Natural killer cell (primary cell): ENCODE measurements at regions not wholly inside any gene's neighbourhood (a gene's known extent, or its start where the extent isn't known, plus 50 kb on each side); places are given as distances from the start of the nearest gene placed in this dataset.
"Not testable (repeated sequence)": the region's sequence is repeated elsewhere in the genome, so short reads cannot be mapped to it uniquely, and the experiment has no call there.

Experiments
- ATAC-seq, 3 donors: fragments of 150-1000 bp in 2 of 3; fragments of 200-7000 bp in 1 of 3; cut with Tn5 transposase; 1 replicate in 1 of 3; 2 replicates in 2 of 3; pipeline ENCODE4 v1.10.0; 2021; ENCODE audit warnings: mild to moderate bottlenecking in 2 of 3, moderate library complexity in 2 of 3
- DNase-seq, 2 donors: peaks; one replicate each; pipeline versions ENCODE4 v3.0.0 to v3.0.0-alpha.2; 2013 to 2021; ENCODE audit warnings: mixed read lengths in 1 of 2
- H3K27ac ChIP-seq: one replicate; pipeline ENCODE4 v1.5.1; 2013; ENCODE audit warnings: mild to moderate bottlenecking, low read length
- H3K27me3 ChIP-seq: one replicate; pipeline ENCODE4 v1.6.1; 2013; ENCODE audit warnings: low read length; ENCODE audit not compliant: control insufficient read depth, insufficient read depth
- H3K36me3 ChIP-seq: one replicate; pipeline ENCODE4 v1.6.1; 2013; ENCODE audit warnings: low read length; ENCODE audit not compliant: control insufficient read depth, insufficient read depth
- H3K4me1 ChIP-seq: one replicate; pipeline ENCODE4 v1.6.1; 2013; ENCODE audit warnings: low read length; ENCODE audit not compliant: control insufficient read depth, insufficient read depth
- H3K4me3 ChIP-seq: one replicate; pipeline ENCODE4 v1.5.1; 2013; ENCODE audit warnings: low read length
- H3K9me3 ChIP-seq: one replicate; pipeline ENCODE4 v1.6.1; 2013; ENCODE audit warnings: low read length; ENCODE audit not compliant: control insufficient read depth, insufficient read depth
- H3K27ac Mint-ChIP-seq, 2 donors: one replicate each; pipeline ENCODE4 v1.8.0; 2022; ENCODE audit warnings: mild to moderate bottlenecking in 2 of 2, mixed read lengths in 2 of 2, moderate library complexity in 1 of 2
- H3K27me3 Mint-ChIP-seq, 2 donors: one replicate each; pipeline ENCODE4 v1.8.0; 2022; ENCODE audit warnings: low read depth in 2 of 2, mixed read lengths in 2 of 2
- H3K36me3 Mint-ChIP-seq: one replicate; pipeline ENCODE4 v1.8.0; 2022; ENCODE audit warnings: mixed read lengths
- H3K4me1 Mint-ChIP-seq, 2 donors: one replicate each; pipeline ENCODE4 v1.8.0; 2022; ENCODE audit warnings: mixed read lengths in 2 of 2
- H3K4me3 Mint-ChIP-seq: one replicate; pipeline ENCODE4 v1.8.0; 2022; ENCODE audit warnings: mild to moderate bottlenecking, moderate library complexity, mixed read lengths
- H3K9me3 Mint-ChIP-seq, 2 donors: one replicate each; pipeline ENCODE4 v1.8.0; 2022; ENCODE audit warnings: mixed read lengths in 2 of 2
- CTCF ChIP-seq: fragments of 200-600 bp; IDR thresholded peaks from one replicate; pipeline ENCODE4 v1.8.0; 2022; ENCODE audit warnings: antibody characterized with exemption
- WGBS: methylation state at CpG from one replicate; pipeline ENCODE4 v1.1.7; 2013; ENCODE audit warnings: missing lambda C conversion rate; ENCODE audit not compliant: insufficient coverage; 5-methylcytosine and 5-hydroxymethylcytosine counted together
- intact Hi-C: fragments of 100-400 bp; cut with micrococcal nuclease; formaldehyde crosslinking; loops from one replicate; pipeline ENCODE4 v1.14.2; 2022

DNA sequence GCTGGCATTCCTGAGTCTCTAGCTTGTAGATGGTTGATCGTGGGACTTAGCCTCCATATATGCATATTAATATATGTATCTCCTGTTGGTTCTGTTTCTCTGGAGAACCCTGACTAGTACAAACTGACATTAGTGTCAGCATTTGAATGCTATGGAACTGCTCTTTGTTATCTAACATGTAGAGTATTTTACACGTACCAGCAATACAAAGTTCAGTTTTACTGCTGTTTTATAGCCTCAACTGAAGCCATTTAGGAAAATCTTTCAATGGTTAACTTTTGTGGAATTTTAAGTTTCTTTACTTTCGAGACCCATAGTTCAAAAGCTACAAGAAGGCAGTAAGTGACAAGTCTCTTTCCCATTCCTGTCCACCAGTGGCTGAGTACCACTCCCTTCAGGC lies 418.4 kb downstream of the NUP35 start:
- DNase-seq = no peak
- no peak overlapping the region for H3K27ac ChIP-seq
- no peaks in the 10 kb centered on the region for H3K36me3 ChIP-seq
- no peak for ATAC-seq
- peaks cover 5 to 23% of the 10 kb centered on the region in 2 donors for H3K9me3 Mint-ChIP-seq
- H3K4me3 Mint-ChIP-seq = no peak overlapping the region
- no peaks in the 10 kb centered on the region for H3K4me1 Mint-ChIP-seq
- H3K27me3 ChIP-seq = no peaks in the 10 kb centered on the region
- no peak overlapping the region for H3K27ac Mint-ChIP-seq
- TF ChIP-seq CTCF = no peak
- WGBS = 95% methylated on average over 2 of the region's 3 CpGs
- H3K4me3 ChIP-seq = no peak overlapping the region
- H3K36me3 Mint-ChIP-seq = peaks cover 16% of the 10 kb centered on the region
- H3K27me3 Mint-ChIP-seq = no peaks in the 10 kb centered on the region
- H3K9me3 ChIP-seq = peaks cover 17% of the 10 kb centered on the region
- H3K4me1 ChIP-seq = no peaks in the 10 kb centered on the region
- intact Hi-C loops = no loop called here

GRCh38 chr2:183543222-183543621 lies 419.0 kb downstream of the NUP35 start:
- Mint-ChIP-seq H3K4me3 (no peak overlapping the region), H3K27me3 (no peaks in the 10 kb centered on the region), H3K4me1 (no peaks in the 10 kb centered on the region), H3K9me3 (peaks cover 8 to 28% of the 10 kb centered on the region in 2 donors), H3K27ac (no peak overlapping the region), H3K36me3 (peaks cover 16% of the 10 kb centered on the region)
- no peaks in the 10 kb centered on the region for H3K4me1 ChIP-seq
- 81% methylated on average over 5 of the region's 5 CpGs for WGBS
- no peak overlapping the region for H3K27ac ChIP-seq
- DNase-seq = no peak
- no peak for TF ChIP-seq CTCF
- intact Hi-C loops = no loop called here
- H3K9me3 ChIP-seq = peaks cover 17% of the 10 kb centered on the region
- H3K27me3 ChIP-seq = no peaks in the 10 kb centered on the region
- ATAC-seq = no peak
- H3K36me3 ChIP-seq = no peaks in the 10 kb centered on the region
- H3K4me3 ChIP-seq = no peak overlapping the region

DNA sequence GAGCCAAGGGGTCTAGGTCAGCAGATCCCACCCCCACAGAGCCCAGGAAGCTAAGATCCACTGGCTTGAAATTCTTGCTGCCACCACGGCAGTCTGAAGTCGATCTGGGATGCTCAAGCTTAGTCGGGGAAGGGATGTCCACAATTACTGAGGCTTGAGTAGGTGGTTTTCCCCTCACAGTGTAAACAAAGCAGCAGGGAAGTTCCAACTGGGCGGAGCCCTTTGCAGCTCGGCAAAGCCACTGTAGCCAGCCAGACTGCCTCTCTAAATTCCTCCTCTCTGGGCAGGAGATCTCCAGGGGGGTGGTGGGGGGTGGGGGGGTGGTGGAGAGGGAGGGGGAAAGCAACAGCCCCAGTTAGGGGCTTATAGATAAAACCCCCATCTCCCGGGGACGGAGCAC lies 419.5 kb downstream of the NUP35 start:
- WGBS = 62% methylated on average over 5 of the region's 7 CpGs
- Histone ChIP-seq H3K4me1 (no peaks in the 10 kb centered on the region), H3K4me3 (no peak overlapping the region), H3K27ac (no peak overlapping the region), H3K27me3 (no peaks in the 10 kb centered on the region), H3K9me3 (peaks cover 17% of the 10 kb centered on the region), H3K36me3 (no peaks in the 10 kb centered on the region)
- Mint-ChIP-seq H3K36me3 (peaks cover 19% of the 10 kb centered on the region), H3K4me3 (no peak overlapping the region), H3K27ac (no peak overlapping the region), H3K9me3 (peaks cover 8 to 28% of the 10 kb centered on the region in 2 donors), H3K27me3 (no peaks in the 10 kb centered on the region), H3K4me1 (no peaks in the 10 kb centered on the region)
- no peak for TF ChIP-seq CTCF
- DNase-seq (no peak), ATAC-seq (no peak)
- intact Hi-C loops = no loop called here

GRCh38 chr2:183546560-183547350 lies 422.5 kb downstream of the NUP35 start:
- H3K27ac Mint-ChIP-seq, H3K4me3 ChIP-seq, DNase-seq, H3K36me3 ChIP-seq, H3K4me1 Mint-ChIP-seq, H3K27me3 Mint-ChIP-seq, intact Hi-C loops, H3K4me3 Mint-ChIP-seq, H3K27me3 ChIP-seq, H3K27ac ChIP-seq, H3K4me1 ChIP-seq, ATAC-seq: not testable (repeated sequence)
- Mint-ChIP-seq H3K9me3 (peaks cover 12 to 30% of the 10 kb centered on the region in 2 donors), H3K36me3 (peaks cover 24% of the 10 kb centered on the region)
- peaks cover 13% of the 10 kb centered on the region for H3K9me3 ChIP-seq
- 89% methylated on average over 21 of the region's 21 CpGs for WGBS
